Ammon's horn (tissue), 1 donor: ENCODE measurements at regions not wholly inside any gene's neighbourhood (a gene's known extent, or its start where the extent isn't known, plus 50 kb on each side); places are given as distances from the start of the nearest gene placed in this dataset.
"Not testable (repeated sequence)": the region's sequence is repeated elsewhere in the genome, so short reads cannot be mapped to it uniquely, and the experiment has no call there.

Experiments
- DNase-seq: peaks from one replicate; pipeline ENCODE4 v3.0.0-alpha.2; 2016; ENCODE audit warnings: low spot score

DNA sequence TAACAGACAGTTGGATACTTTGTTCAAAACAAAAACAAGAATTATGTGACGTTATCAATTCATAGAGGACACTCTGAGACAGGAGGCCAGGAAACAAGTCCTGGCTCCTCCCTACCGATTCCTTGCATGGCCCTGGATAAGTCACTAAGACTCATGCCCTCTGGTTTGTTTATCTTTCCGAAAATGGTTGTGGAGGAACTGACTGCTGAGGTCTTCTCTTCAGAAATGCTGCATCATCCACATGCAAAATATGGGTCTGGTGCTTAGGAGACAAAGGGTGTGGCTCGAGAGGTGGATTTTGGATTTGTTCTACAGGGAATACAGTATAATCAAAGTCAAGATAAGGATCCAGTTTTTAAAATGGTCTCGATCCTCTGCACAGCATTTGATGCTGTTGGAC, 130.9 kb downstream of the RELL1 start:
- DNase-seq, result no peak

DNA sequence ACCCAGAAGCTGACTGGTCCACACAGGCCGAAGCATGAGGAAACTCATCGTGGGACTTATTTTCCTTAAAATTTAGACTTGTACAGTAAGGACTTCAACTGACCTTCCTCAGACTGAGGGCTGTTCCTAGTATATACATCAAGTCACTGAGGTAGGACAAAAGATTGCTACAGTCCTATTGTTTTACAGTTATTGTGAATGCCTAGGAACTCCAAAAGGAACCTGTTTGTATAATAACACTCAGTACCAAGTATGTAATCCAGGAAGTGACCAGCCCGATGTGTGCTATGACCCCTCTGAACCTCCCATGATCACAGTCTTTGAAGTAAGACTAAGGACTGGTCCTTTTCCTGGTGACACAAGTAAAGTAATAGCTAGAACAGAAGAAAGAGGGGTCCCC, 136.3 kb downstream of the RELL1 start:
- not testable (repeated sequence) for DNase-seq

DNA sequence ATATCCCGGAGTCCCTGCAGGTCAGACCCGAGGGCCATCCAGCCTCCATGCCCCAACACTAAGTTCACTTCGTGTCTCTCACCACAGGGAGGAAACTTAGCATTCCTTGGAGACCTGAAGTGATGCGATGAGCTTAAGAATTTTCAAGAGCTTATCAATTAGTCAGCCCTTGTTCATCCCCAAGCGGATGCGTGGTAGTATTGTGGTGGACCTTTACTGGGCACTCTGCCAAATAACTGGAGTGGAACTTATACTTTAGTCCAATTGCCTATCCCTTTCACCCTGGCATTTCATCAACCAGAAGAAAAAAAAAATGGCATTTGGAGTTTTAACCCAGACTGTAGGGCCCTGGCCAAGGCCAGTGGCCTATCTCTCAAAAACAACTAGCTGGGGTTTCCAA, 137.1 kb downstream of the RELL1 start:
- no peak for DNase-seq

DNA sequence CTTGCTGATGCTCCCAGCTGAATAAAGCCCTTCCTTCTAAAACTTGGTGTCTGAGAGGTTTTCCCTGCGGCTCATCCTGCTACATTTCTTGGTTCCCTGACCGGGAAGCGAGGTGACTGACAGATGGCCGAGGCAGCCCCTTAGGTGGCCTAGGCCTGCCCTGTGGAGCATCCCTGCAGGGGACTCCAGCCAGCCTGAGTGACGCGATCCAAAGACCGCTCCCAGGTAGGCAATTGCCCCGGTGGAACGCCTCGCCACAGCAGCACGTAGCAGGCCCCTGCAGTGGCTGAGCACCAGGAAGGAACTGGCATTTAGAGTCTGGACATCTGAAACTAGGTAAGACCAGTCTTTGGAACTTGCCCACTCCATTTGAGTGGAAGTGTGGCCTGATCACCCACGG, 139.6 kb downstream of the RELL1 start:
- DNase-seq, result no peak

DNA sequence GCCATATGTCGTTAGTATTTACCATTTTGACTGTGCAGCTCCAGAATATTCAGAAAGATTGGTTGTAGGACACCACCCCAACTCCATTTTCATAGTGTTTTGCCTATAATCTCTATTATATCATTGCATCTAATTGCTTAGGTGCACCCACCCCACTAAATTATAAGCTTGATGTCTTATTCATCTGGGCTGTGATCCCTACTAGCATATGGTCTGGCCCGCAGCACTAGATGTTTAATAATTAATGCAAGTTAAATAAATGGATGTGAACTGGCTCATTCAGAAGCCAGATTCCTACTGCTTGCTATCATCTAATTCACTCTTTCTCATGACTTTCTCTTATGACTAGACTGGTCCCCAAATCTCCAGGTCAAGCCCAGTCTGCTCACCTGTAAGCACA, 143.5 kb downstream of the RELL1 start:
- DNase-seq, result no peak

DNA sequence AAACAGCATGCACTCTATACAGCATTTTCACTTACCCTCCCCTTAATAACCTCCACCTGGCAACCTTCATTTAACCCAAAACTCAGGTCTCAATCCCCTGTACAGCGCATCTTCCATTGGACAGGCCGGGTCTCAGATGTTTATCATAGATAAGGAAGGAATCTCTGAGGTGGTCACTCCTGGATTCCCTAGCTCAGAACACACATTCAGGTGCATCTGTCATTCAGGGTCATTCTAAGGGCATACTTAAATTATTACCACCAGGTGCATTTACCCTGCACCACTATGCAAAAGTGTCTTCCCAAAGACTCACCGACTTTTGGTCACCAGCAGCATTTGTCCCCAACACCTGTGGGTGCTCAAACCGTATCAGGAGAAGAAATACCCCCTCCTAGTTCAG, 144.2 kb downstream of the RELL1 start:
- no peak for DNase-seq

DNA sequence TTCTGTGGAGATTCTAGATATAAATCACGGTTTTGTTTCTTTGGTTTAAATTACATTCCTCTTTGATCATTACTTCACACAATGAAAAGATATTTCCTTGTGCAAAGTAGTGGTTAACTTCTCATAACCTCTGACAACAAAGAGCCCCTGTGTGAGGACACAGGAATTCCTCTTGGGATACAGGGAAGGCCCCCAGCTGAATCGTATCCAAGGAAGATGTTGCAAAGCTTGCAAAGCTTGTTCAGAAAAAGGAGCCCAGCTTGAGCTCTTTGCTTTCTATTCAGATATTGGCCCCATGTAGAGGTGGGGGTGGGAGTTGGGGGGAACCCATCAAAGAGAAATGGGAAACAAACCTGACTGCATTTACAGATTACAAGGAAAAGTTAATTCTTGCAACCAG, 145.7 kb downstream of the RELL1 start:
- DNase-seq, result no peak

DNA sequence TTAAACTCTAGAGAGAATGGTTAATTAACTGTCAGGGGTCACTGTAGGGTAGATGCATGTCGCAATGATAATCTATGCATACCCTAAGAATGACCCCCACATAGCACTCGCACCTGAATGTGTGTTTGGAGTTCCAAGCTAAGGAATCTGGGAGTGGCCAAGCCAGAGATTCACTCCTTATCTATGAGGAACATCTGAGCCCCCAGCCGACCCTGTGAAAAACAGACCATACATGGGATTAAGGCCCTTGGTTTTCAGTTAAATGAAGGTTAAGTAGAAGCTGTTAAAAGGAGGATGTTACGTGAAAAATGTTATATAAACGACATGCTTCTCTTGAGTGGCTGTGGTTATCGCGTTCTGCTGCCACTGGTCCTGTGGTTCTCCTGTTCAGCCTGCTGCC, 147.2 kb downstream of the RELL1 start:
- DNase-seq, result no peak

DNA sequence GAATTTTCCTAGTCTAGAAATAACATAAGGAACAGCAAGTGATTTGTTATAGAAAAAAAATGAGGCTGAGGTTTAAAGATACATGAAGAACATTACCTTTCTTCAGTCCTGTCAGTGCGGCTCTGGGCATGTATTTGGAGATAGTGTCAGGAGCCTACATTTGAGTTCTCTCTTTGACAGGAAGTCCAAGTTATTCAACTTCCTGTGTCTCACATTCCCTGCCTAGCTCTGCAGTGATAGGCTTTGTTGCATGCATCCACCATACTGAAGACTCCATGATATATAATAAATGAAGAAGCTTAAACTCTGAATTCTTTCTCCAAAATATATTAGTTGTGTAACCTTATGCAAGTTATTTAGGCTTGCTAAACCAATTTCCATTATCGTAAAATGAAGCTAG, 148.7 kb downstream of the RELL1 start:
- no peak for DNase-seq

DNA sequence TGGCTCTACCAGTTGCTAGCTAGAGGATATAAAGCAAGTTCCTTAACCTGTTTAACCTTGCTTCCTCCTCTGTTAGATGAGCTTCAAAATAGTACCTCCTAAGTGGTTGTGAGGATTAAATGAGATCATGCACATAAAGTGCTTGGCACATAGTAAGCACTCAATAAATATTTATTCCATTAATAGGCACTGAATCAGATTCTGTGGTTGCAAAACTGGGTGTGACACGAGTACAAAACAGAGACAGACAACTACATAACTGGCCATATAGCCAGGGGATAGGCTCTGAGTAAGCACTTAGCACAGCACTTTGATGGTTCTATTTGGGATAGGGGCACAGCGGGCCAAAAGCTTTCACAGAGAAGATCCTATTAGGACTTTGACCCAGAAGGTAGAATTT, 150.3 kb downstream of the RELL1 start:
- no peak for DNase-seq

DNA sequence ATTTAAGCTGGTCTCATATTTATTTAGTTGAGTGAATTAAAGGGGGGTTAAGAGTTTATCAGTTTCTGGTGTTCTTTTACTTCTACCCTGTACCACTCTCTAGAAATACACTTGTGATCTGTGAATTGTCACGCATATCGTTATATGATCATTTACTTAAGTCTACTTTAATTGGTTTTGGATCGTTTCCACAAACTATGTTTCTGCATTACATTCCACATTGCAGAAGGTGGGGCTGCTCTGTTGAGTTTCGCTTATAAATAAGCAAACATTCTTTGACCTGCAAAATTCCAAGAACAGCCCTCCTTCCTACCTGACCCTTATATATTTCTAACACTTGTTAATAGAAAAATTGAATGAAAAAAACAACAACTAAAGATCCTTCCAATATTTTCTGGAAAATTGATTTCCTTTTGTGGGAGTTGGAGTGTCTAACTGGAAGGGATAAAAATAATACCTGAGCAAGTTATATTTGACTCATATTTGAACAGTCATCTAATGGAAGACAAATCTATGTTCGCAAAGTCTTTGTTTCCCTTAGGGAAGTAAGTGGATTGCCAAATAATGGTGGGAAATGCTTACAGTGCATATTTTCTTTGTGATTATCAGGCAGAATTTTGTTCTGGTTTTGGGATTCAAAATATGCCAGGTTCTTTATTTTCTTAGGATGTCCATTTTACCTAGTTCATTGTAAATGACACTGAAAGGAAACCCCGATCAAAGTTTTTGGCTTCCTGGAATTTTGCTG, 152.7 kb downstream of the RELL1 start:
- DNase-seq, result no peak

DNA sequence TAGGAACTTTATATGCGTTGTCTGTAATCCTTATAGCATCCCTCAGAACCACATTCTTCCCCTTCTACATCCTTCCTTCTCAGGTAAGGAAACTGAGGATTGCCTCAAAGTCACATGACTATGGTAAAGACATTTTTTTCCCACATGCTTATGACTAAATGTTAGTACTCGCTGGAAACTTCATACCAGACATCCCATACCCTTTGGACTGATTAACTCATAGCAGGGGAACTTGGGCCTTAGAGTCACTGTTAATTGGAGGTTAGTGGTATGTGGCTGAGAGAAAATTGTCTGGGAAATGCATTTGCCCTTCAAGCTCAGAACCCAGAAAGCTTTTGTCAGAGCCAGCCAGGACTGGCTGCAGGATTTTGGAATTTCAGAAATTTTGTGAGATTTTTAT, 155.0 kb downstream of the RELL1 start:
- DNase-seq, result no peak

DNA sequence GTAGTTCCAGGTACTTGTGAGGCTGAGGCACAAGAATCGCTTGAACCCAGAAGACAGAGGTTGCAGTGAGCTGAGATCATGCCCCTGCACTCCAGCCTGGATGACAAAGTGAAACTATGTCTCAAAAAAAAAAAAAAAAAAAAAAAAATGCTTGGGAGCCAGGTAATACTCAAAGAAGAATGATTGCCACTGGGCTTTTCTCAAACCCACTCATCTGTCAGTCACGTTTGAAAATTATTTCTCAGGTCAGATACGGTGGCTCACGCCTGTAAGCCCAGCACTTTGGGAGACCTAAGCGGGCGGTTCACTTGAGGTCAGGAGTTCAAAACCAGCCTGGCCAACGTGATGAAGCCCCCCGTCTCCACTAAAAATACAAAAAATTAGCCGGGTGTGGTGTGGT, 155.7 kb downstream of the RELL1 start:
- no peak for DNase-seq

DNA sequence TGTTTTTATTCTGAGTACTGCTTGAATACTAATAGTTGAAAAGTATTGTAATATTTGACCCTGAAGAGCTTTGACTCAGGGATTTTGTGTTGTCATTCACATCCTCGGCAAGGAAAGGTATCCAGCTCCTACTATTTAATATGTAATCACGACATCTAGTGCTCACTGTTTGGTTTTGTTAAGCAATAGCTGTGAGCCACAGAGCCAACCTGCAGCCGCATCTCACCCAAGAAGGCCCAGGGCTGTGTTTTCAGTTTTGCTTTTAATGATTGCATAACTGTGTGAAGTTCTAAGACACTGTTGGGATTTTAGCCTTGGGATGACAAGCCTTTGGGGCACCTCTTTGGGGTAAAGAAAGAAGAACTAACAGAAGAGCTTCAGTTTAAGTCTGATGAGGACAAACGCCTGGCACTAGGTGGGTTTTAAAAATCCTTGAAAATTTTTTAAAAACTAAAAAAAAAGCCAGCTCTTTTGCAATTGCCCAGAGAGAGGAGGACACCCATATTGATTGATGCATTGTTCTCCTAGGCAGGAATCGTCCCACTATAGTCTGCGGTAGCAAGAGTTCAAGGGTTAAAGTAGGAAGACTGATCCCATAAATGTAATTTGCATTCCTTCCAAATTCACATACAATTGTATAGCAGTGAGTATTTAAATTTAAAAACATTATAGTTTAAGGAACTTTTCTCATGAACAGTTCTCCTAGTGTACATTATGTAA, 157.8 kb downstream of the RELL1 start:
- DNase-seq, result peak; percentile 23

DNA sequence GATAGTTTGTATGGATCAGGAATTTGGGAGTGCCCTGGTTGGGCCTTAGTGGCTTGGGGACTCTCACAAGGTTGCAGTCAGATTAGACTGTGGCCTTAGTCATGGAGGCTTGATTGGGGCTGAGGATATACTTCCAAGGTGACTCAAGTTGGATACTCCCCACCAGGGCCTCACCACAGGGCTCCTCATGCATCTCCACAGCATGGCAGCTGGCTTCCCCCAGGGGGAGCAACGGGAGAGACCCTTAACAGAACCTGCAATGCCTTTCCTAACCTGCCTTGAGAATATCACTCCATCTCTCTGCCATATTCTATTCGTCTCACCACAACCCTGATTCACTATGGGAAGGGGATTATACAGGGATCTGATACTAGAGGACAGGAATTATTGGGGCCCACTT, 161.9 kb downstream of the RELL1 start:
- DNase-seq, result no peak

DNA sequence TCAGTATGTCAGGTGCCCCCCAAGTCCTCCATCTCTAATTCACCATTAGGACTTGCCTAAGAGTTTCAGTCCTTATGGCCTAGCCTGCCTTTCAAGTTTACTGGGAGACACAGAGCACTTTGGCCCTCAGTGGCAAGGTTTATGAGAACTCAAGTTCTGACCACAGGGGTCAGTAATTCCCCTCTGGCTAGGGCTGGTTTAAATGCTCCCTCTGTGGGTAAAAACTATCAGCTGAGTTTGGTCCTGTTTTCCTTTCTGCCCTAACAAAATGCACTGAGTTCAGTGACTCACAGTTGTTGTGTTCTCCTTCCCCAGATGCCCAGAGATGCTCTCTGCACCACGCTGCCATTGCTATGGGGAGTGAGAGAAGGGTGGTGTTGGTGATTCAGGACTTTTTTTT, 163.2 kb downstream of the RELL1 start:
- no peak for DNase-seq

DNA sequence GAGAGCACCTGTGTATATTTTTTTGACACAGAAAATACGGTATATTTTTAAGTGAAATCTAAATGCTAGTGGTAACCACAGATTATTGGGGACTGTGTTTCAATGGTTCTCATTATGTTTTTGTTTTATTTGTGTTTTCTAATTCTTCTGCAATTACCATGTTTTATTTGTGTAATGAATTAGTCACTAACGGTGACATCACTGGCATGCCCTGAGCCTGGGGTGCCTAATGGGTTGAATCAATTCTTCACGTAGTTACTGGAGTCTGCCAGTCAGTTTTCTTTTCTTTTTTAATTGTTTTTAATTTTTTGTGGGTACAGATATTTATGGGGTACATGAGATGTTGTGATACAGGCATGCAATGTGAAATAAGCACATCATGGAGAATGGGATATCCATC, 168.8 kb downstream of the RELL1 start:
- no peak for DNase-seq

DNA sequence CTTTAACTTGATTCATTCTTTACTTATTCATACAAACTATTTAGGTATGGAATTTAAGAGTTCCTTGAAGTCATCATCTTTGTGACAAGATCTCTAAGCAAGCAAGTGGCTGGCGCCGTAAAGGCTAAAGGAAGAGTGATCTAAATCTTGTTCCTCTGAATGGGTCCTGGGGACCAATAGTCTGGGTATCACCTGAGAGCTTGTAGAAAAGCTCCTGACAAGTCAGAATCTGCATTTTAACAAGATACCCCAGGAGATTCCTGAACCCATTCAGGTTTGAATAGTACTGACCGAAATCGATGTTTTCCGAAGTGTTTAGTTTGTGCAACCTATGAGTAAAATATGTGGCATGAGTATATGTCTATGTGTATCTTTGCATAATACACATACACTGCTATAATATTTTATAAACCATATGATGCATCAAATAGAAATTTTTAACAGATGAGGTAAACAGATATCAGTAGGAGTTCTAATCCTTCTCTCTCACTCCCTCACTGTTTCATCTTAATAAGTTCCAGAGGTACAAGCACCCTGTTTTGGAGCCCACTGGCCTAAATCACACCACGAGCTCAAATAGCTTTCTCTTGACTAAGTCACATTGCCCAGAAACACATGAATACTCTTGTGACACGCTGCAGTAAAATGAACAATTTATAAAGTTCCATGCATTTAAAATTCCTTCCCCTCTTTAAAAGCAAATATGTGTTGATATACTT, 170.0 kb downstream of the RELL1 start:
- DNase-seq, result no peak

DNA sequence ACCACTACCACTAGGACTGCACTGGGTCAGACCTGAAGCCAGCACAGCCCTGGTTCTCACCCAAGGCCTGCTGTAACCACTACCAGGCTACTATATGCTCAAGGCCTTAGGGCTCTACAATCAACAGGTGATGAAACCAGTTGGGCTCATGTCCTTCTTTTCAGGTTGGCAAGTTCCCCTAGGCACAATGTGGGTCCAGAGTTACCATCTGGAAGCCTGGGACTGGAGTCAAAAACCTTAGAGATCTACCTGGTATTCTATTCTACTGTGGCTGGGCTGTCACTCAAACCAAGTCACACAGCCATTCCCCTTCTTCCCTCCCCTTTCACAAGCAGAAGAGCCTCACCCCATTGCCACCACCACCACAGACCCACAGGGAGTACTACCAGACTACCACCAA, 175.6 kb downstream of the RELL1 start:
- DNase-seq, result no peak

DNA sequence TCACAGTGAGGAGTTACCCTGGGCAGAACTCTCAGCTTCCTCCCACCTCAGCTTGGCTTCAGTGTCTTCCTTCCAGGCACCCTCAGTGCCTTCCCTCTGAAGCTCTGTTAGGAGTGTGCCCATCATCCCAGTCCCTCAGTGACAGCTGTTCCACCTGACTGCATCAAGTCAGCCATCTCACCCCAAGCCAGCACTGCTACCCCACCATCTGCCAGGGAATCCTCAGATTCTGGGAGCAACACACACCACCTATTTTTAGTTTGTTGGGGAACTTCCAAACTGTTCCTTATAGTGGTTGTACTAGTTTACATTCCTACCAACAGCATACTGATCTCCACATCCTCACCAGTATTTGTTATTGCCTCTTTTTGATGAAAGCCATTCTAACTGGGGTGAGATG, 182.9 kb downstream of the RELL1 start:
- no peak for DNase-seq

DNA sequence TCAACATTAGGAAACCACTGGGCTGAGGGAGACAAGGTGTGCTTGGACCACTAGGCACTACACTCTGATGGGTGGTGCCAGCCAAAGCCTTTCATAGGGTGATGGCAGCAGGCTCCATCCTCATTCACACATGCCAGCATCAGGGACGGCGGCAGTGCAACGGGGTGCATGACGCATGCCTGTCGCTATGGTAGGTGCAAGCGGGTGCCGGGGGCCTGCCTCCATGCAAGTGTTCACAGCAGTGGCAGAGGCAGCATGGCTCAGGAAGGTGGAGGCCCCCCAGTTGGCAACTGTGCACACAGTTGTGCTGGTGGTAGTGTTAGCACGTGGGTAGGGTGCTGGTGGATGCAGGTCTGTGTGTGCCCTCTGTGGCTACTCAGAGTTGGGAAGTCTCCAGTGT, 184.1 kb downstream of the RELL1 start:
- DNase-seq, result no peak
